GM19351 (cell line): ENCODE measurements at regions not wholly inside any gene's neighbourhood (a gene's known extent, or its start where the extent isn't known, plus 50 kb on each side); places are given as distances from the start of the nearest gene placed in this dataset.
"Not testable (repeated sequence)": the region's sequence is repeated elsewhere in the genome, so short reads cannot be mapped to it uniquely, and the experiment has no call there.

ENCODE experiments used
- ATAC-seq: cut with Tn5 transposase; IDR thresholded peaks from one replicate; pipeline ENCODE4 v1.9.1; 2021; ENCODE audit warnings: mild to moderate bottlenecking, moderate library complexity; ENCODE audit not compliant: unreplicated experiment

- ATAC-seq, result no peak
These were observed 289.7 kb downstream of the CYRIA start for GRCh38 chr2:16375981-16376380.

- no peak for ATAC-seq
These were observed 290.3 kb downstream of the CYRIA start for GRCh38 chr2:16375351-16375750.

GRCh38 chr2:16374671-16375070, 291.0 kb downstream of the CYRIA start:
- ATAC-seq, result no peak

- ATAC-seq, result no peak
These were observed 292.3 kb downstream of the CYRIA start for GRCh38 chr2:16373341-16373740.

- ATAC-seq, result no peak
These were observed 293.9 kb downstream of the CYRIA start for GRCh38 chr2:16371751-16372150.

- no peak for ATAC-seq
These were observed 296.7 kb downstream of the CYRIA start for GRCh38 chr2:16368951-16369350.

- ATAC-seq, result no peak
These were observed 297.3 kb downstream of the CYRIA start for GRCh38 chr2:16368328-16368727.

GRCh38 chr2:16365366-16365765, 300.3 kb downstream of the CYRIA start:
- no peak for ATAC-seq

- ATAC-seq, result no peak
These were observed 302.1 kb downstream of the CYRIA start for GRCh38 chr2:16363581-16363980.

- no peak for ATAC-seq
These were observed 303.0 kb downstream of the CYRIA start for GRCh38 chr2:16362611-16363010.

- no peak for ATAC-seq
These were observed 304.2 kb downstream of the CYRIA start for GRCh38 chr2:16361261-16361995.

GRCh38 chr2:16359961-16360360, 305.7 kb downstream of the CYRIA start:
- no peak for ATAC-seq

- no peak for ATAC-seq
These were observed 308.4 kb downstream of the CYRIA start for GRCh38 chr2:16357188-16357587.

- ATAC-seq, result no peak
These were observed 314.1 kb downstream of the CYRIA start for GRCh38 chr2:16351541-16351940.

GRCh38 chr2:16351137-16351536, 314.5 kb downstream of the CYRIA start:
- ATAC-seq, result no peak

- no peak for ATAC-seq
These were observed 315.4 kb downstream of the CYRIA start for GRCh38 chr2:16350211-16350610.

GRCh38 chr2:16349811-16350210, 315.8 kb downstream of the CYRIA start:
- ATAC-seq, result no peak

- ATAC-seq, result no peak
These were observed 316.7 kb downstream of the CYRIA start for GRCh38 chr2:16348821-16349515.

GRCh38 chr2:16346671-16347070, 319.0 kb downstream of the CYRIA start:
- ATAC-seq, result no peak

GRCh38 chr2:16345231-16345630, 320.4 kb downstream of the CYRIA start:
- ATAC-seq, result not testable (repeated sequence)

GRCh38 chr2:16339206-16339605, 326.4 kb downstream of the CYRIA start:
- no peak for ATAC-seq

- ATAC-seq, result no peak
These were observed 327.6 kb downstream of the CYRIA start for GRCh38 chr2:16338026-16338425.
